HL-60 (cell line): ENCODE measurements at regions not wholly inside any gene's neighbourhood (a gene's known extent, or its start where the extent isn't known, plus 50 kb on each side); places are given as distances from the start of the nearest gene placed in this dataset.

Experiments used
- CTCF ChIP-seq: IDR thresholded peaks from one replicate; pipeline ENCODE4 v1.5.1; 2011; ENCODE audit warnings: low read length, control low read depth, inconsistent platforms; ENCODE audit not compliant: insufficient read depth
- POLR2AphosphoS5 ChIP-seq: IDR thresholded peaks from 2 replicates; pipeline ENCODE4 v1.6.1; 2012; ENCODE audit warnings: low read depth

- TF ChIP-seq POLR2AphosphoS5 (no peak), CTCF (no peak)
These were observed 209.3 kb upstream of the PRNP start for GRCh38 chr20:4476903-4477500.
